ENCODE measurements at regions not wholly inside any gene's neighbourhood (a gene's known extent, or its start where the extent isn't known, plus 50 kb on each side); places are given as distances from the start of the nearest gene placed in this dataset.

DNA sequence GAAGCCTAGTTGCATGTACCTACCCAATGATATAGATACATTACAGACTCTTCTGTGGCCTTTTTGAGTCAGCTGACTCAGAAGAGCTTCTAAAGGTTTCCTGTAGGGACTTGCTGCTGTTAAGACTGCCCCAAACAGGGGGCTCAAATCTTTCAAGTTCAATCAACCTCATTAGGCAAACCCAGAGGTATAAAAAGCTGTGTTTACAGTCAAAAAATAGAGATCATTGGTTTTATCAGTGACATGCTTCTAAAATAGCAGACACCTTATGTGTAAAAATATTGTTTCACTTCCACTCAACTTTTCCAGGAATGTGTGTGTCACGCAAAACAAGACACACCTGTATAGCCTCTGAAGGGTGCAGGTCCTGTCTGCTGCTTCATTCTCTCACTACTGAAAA is 624.3 kb upstream of the FANCL start:
- Histone ChIP-seq H3K27ac (no peak overlapping the region), H3K4me3 (ENCODE audit: low read depth, low read length) (no peak overlapping the region), H3K27me3 (ENCODE audit: insufficient read depth, low read depth, severe bottlenecking) (no peaks in the 10 kb centered on the region), H3K9me3 (ENCODE audit: severe bottlenecking) (no peaks in the 10 kb centered on the region), H3K36me3 (no peaks in the 10 kb centered on the region)
- no peak for DNase-seq
- TF ChIP-seq, protein P1, sequence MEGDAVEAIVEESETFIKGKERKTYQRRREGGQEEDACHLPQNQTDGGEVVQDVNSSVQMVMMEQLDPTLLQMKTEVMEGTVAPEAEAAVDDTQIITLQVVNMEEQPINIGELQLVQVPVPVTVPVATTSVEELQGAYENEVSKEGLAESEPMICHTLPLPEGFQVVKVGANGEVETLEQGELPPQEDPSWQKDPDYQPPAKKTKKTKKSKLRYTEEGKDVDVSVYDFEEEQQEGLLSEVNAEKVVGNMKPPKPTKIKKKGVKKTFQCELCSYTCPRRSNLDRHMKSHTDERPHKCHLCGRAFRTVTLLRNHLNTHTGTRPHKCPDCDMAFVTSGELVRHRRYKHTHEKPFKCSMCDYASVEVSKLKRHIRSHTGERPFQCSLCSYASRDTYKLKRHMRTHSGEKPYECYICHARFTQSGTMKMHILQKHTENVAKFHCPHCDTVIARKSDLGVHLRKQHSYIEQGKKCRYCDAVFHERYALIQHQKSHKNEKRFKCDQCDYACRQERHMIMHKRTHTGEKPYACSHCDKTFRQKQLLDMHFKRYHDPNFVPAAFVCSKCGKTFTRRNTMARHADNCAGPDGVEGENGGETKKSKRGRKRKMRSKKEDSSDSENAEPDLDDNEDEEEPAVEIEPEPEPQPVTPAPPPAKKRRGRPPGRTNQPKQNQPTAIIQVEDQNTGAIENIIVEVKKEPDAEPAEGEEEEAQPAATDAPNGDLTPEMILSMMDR (IDR thresholded peaks at IDR 0.05; ENCODE audit: low read depth, low read length) = no peak

- Histone ChIP-seq H3K9me3 (ENCODE audit: severe bottlenecking) (no peaks in the 10 kb centered on the region), H3K27me3 (ENCODE audit: insufficient read depth, low read depth, severe bottlenecking) (no peaks in the 10 kb centered on the region), H3K36me3 (no peaks in the 10 kb centered on the region), H3K4me3 (ENCODE audit: low read depth, low read length) (no peak overlapping the region), H3K27ac (no peak overlapping the region)
- TF ChIP-seq, protein P1 (IDR thresholded peaks at IDR 0.05; ENCODE audit: low read depth, low read length) = no peak
- DNase-seq = no peak
These were observed 621.1 kb upstream of the FANCL start for GRCh38 chr2:58862244-58862643.

DNA sequence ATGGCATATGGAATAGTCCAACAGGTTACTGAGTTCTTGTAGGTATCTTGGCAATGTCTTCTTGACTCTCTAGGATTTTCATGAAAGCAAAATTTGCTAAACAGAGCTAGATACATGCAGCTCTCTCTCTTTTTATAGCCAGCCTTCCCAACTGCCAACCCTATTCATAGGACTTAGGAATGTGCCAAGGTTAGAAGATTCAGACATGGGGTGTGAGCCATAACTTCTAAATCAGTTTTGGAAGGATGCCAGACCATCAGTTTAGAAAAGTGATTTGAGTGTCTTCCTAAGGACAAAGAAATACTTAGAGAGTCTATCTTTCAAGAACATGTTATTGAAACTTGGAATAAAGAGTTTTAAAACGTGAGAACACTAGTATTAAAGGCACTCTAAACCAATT is 619.5 kb upstream of the FANCL start:
- DNase-seq = no peak
- Histone ChIP-seq H3K27ac (no peak overlapping the region), H3K4me3 (ENCODE audit: low read depth, low read length) (no peak overlapping the region), H3K27me3 (ENCODE audit: insufficient read depth, low read depth, severe bottlenecking) (no peaks in the 10 kb centered on the region), H3K36me3 (no peaks in the 10 kb centered on the region), H3K9me3 (ENCODE audit: severe bottlenecking) (no peaks in the 10 kb centered on the region)
- TF ChIP-seq, protein P1 (IDR thresholded peaks at IDR 0.05; ENCODE audit: low read depth, low read length) = no peak

GRCh38 chr2:58856100-58856499 is 615.0 kb upstream of the FANCL start:
- no peaks in the 10 kb centered on the region for H3K9me3 ChIP-seq (ENCODE audit: severe bottlenecking)
- no peaks in the 10 kb centered on the region for H3K36me3 ChIP-seq
- no peak overlapping the region for H3K4me3 ChIP-seq (ENCODE audit: low read depth, low read length)
- H3K27ac ChIP-seq = no peak overlapping the region
- no peak for DNase-seq
- TF ChIP-seq, protein P1 (IDR thresholded peaks at IDR 0.05; ENCODE audit: low read depth, low read length) = no peak
- H3K27me3 ChIP-seq (ENCODE audit: insufficient read depth, low read depth, severe bottlenecking) = no peaks in the 10 kb centered on the region

- Histone ChIP-seq H3K9me3 (ENCODE audit: severe bottlenecking) (no peaks in the 10 kb centered on the region), H3K4me3 (ENCODE audit: low read depth, low read length) (no peak overlapping the region), H3K27me3 (ENCODE audit: insufficient read depth, low read depth, severe bottlenecking) (no peaks in the 10 kb centered on the region), H3K36me3 (no peaks in the 10 kb centered on the region), H3K27ac (no peak overlapping the region)
- no peak for DNase-seq
- TF ChIP-seq, protein P1 (IDR thresholded peaks at IDR 0.05; ENCODE audit: low read depth, low read length) = no peak
These were observed 612.3 kb upstream of the FANCL start for GRCh38 chr2:58853420-58853819.

- no peak overlapping the region for H3K27ac ChIP-seq
- TF ChIP-seq, protein P1 (IDR thresholded peaks at IDR 0.05; ENCODE audit: low read depth, low read length) = no peak
- no peaks in the 10 kb centered on the region for H3K9me3 ChIP-seq (ENCODE audit: severe bottlenecking)
- DNase-seq = no peak
- H3K27me3 ChIP-seq (ENCODE audit: insufficient read depth, low read depth, severe bottlenecking) = no peaks in the 10 kb centered on the region
- no peaks in the 10 kb centered on the region for H3K36me3 ChIP-seq
- H3K4me3 ChIP-seq (ENCODE audit: low read depth, low read length) = no peak overlapping the region
These were observed 611.8 kb upstream of the FANCL start for GRCh38 chr2:58852905-58853304.

All from WERI-Rb-1 (cell line).